Uterus (tissue), 3 donors: ENCODE measurements at regions not wholly inside any gene's neighbourhood (a gene's known extent, or its start where the extent isn't known, plus 50 kb on each side); places are given as distances from the start of the nearest gene placed in this dataset.

Source experiments
- DNase-seq, 2 donors: peaks; one replicate each; pipeline ENCODE4 v3.0.0-alpha.2; 2019 to 2020
- H3K27ac ChIP-seq, 2 donors: fragments of 200-600 bp; sonication (generic); 1 replicate in 1 of 2; 2 replicates in 1 of 2; pipeline ENCODE4 v1.5.1; 2016 to 2018
- H3K27me3 ChIP-seq, 2 donors: fragments of 200-600 bp; sonication (generic); one replicate each; pipeline ENCODE4 v1.5.1; 2018 to 2019; ENCODE audit warnings: control low read depth in 1 of 2
- H3K36me3 ChIP-seq, 2 donors: fragments of 200-600 bp; sonication (generic); one replicate each; pipeline ENCODE4 v1.5.1; 2019; ENCODE audit warnings: control low read depth in 1 of 2
- H3K4me1 ChIP-seq, 2 donors: fragments of 200-600 bp; sonication (generic); one replicate each; pipeline ENCODE4 v1.5.1; 2018 to 2019; ENCODE audit warnings: control low read depth in 1 of 2
- H3K4me3 ChIP-seq, 2 donors: fragments of 200-600 bp; sonication (generic); 1 replicate in 1 of 2; 2 replicates in 1 of 2; pipeline ENCODE4 v1.5.1; 2018 to 2019; ENCODE audit warnings: mild to moderate bottlenecking in 1 of 2
- H3K9me3 ChIP-seq, 2 donors: fragments of 200-600 bp; sonication (generic); one replicate each; pipeline ENCODE4 v1.5.1; 2019; ENCODE audit warnings: control low read depth in 1 of 2
- CTCF ChIP-seq, 4 experiments: fragments of 200-600 bp in 2 of 4; fragments of 450-650 bp in 2 of 4; sonication (generic) in 2 of 4; IDR thresholded peaks; one replicate each; pipeline ENCODE4 v1.5.1; 2016 to 2019; ENCODE audit warnings: antibody characterized with exemption in 4 of 4, mild to moderate bottlenecking in 2 of 4, moderate library complexity in 1 of 4
- POLR2A ChIP-seq, 2 donors: fragments of 450-650 bp; IDR thresholded peaks; one replicate each; pipeline ENCODE4 v1.6.1; 2016; ENCODE audit warnings: antibody characterized with exemption in 2 of 2, mild to moderate bottlenecking in 1 of 2, moderate library complexity in 1 of 2
- intact Hi-C: fragments of 100-400 bp; cut with DNase I; formaldehyde crosslinking; loops from one replicate; pipeline ENCODE4 v1.15.1; 2023; ENCODE audit warnings: low total_unique reads
- donor health status: DM: yes; HTN: yes; CAD: no.

DNA sequence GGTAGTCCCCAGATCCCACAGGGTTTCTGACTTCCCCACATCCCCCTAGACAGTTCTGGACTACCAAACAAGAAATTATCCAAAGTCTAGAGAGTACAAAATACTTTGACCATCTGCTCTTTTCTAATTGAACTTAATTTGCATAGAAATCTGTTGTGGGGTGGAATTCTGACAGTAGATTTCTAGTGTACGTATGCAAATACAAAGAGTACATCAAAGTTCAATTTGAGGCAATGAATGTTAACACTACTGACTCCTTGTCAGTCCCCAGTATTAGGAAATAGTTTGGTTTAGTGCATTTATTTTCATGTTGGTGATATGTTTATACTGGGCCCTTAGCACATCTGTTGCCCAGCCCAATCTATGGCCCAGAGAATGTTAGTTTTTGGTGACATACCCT, 292.6 kb downstream of the CETN3 start:
- TF ChIP-seq CTCF (IDR thresholded peaks at IDR 0.05) (no peak), POLR2A (IDR thresholded peaks at IDR 0.05) (no peak)
- DNase-seq = no peak
- Histone ChIP-seq H3K27me3 (no peaks in the 10 kb centered on the region), H3K4me1 (no peaks in the 10 kb centered on the region), H3K36me3 (no peaks in the 10 kb centered on the region), H3K27ac (no peak overlapping the region), H3K9me3 (no peaks in the 10 kb centered on the region), H3K4me3 (no peak overlapping the region)
- intact Hi-C loops = no loop called here

- Histone ChIP-seq H3K27ac (no peak overlapping the region), H3K4me3 (no peak overlapping the region), H3K27me3 (no peaks in the 10 kb centered on the region), H3K9me3 (no peaks in the 10 kb centered on the region), H3K36me3 (no peaks in the 10 kb centered on the region), H3K4me1 (no peaks in the 10 kb centered on the region)
- DNase-seq = no peak
- no peak for TF ChIP-seq CTCF (IDR thresholded peaks at IDR 0.05)
- no peak for TF ChIP-seq POLR2A (IDR thresholded peaks at IDR 0.05)
- intact Hi-C loops = no loop called here
These were observed 296.4 kb downstream of the CETN3 start for GRCh38 chr5:90113108-90113507.

DNA sequence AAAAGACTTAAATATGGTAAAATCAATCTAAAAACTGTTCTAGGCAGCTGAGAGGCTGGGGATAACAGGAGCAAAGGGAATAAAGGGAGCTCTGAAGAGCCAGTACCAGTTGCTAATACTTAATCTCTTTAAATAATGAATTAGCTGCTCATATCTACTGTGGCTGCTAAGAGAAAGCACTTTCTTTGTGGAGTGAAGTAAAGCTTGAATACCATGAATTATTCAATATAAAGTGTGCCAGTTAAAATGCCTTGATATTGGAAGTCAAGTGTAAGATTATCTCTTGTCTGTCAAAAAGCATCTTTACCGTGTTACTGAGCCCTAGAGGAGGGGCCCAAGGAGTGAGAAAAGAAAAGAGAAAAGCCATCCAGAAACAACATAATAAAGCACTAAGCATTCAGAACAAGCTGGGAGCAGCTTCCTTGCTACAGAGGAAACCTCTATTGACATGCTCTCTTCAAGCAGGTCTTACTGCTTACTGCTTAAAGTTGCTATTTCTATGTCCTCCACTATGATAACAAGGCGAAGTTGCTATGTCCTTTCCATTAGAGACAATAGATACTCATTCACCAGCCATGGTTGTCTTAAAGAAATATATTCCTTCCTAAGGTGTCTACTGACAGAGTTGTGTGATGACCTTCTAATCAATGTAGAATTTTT, 297.4 kb downstream of the CETN3 start:
- intact Hi-C loops = no loop called here
- TF ChIP-seq POLR2A (IDR thresholded peaks at IDR 0.05) (no peak), CTCF (IDR thresholded peaks at IDR 0.05) (no peak)
- H3K27me3 ChIP-seq = no peaks in the 10 kb centered on the region
- no peaks in the 10 kb centered on the region for H3K36me3 ChIP-seq
- DNase-seq = no peak
- no peak overlapping the region for H3K4me3 ChIP-seq
- no peaks in the 10 kb centered on the region for H3K4me1 ChIP-seq
- H3K27ac ChIP-seq = no peak overlapping the region
- H3K9me3 ChIP-seq = no peaks in the 10 kb centered on the region

- Histone ChIP-seq H3K9me3 (no peaks in the 10 kb centered on the region), H3K27me3 (no peaks in the 10 kb centered on the region), H3K4me3 (no peak overlapping the region), H3K36me3 (no peaks in the 10 kb centered on the region), H3K4me1 (no peaks in the 10 kb centered on the region), H3K27ac (no peak overlapping the region)
- TF ChIP-seq CTCF (IDR thresholded peaks at IDR 0.05) (no peak), POLR2A (IDR thresholded peaks at IDR 0.05) (no peak)
- DNase-seq = no peak
- intact Hi-C loops = no loop called here
These were observed 298.1 kb downstream of the CETN3 start for GRCh38 chr5:90111364-90112032.

DNA sequence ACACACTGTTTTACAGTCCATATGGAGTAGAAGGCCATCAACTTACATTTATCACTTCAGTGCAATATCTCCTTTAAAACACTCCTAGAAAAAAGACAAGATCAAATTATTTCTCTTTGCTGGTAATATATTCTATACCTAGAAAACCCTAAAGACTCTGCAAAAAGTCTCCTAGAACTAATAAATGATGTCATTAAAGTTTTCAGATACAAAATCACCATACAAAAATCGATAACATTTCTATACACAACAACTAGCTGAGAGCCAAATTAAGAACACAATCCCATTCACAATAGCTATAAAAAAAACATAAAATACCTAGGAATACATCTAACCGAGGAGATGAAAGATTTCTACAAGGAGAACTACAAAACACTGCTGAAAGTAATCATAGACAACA, 300.3 kb downstream of the CETN3 start:
- intact Hi-C loops = no loop called here
- Histone ChIP-seq H3K27me3 (no peaks in the 10 kb centered on the region), H3K27ac (no peak overlapping the region), H3K4me3 (no peak overlapping the region), H3K9me3 (no peaks in the 10 kb centered on the region), H3K36me3 (no peaks in the 10 kb centered on the region), H3K4me1 (no peaks in the 10 kb centered on the region)
- no peak for TF ChIP-seq CTCF (IDR thresholded peaks at IDR 0.05)
- no peak for TF ChIP-seq POLR2A (IDR thresholded peaks at IDR 0.05)
- DNase-seq = no peak
